PC-3 (cell line): ENCODE measurements at regions not wholly inside any gene's neighbourhood (a gene's known extent, or its start where the extent isn't known, plus 50 kb on each side); places are given as distances from the start of the nearest gene placed in this dataset.

Source experiments
- CTCF ChIP-seq: fragments of 300-600 bp; sonication (generic); conservative IDR thresholded peaks from 2 replicates; pipeline ENCODE4 v1.5.1; 2017; ENCODE audit warnings: antibody characterized with exemption, low read depth, mild to moderate bottlenecking, low read length
- EZH2 ChIP-seq: fragments of 300-600 bp; sonication (generic); IDR thresholded peaks from one replicate; pipeline ENCODE4 v1.6.1; 2017; ENCODE audit warnings: antibody characterized with exemption, mild to moderate bottlenecking, low read length; ENCODE audit not compliant: unreplicated experiment
- EZH2phosphoT487 ChIP-seq: fragments of 300-600 bp; sonication (generic); IDR thresholded peaks from 2 replicates; pipeline ENCODE4 v1.6.1; 2018; ENCODE audit warnings: mild to moderate bottlenecking, antibody characterized with exemption, low read length, borderline replicate concordance

DNA sequence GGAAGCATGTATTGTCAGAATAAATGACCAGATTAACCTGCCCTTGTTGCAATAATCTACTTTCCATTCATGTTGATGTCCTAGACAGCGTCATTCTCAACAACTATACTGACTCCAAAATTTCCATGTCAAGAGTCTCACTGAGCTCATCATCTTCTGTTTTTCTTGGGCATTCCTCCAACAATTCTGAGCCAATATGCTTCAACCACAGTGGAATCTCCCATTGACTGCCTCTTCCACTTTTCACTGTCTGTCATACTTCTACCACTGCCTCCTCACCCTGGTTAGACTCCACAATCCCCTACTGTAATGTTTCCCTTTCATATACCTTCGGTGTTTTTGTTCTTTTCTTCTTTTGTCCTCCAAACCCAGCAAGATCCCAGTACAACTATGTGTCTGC lies 162.8 kb downstream of the TLE1 start:
- TF ChIP-seq CTCF = no peak
- no peak for TF ChIP-seq EZH2
- TF ChIP-seq EZH2phosphoT487 = no peak
